Neural cell (in vitro differentiated cells): ENCODE measurements at regions not wholly inside any gene's neighbourhood (a gene's known extent, or its start where the extent isn't known, plus 50 kb on each side); places are given as distances from the start of the nearest gene placed in this dataset.

Experiments
- H2AFZ ChIP-seq: fragments of 200-600, 300-800 bp; sonication (generic), shearing (Covaris generic); 2 replicates; pipeline ENCODE4 v1.6.0; 2014; ENCODE audit warnings: low read depth, mild to moderate bottlenecking, antibody characterized with exemption, low read length, moderate library complexity
- H3F3A ChIP-seq: fragments of 200-600 bp; shearing (Covaris generic); 2 replicates; pipeline ENCODE4 v1.6.1; 2016; ENCODE audit warnings: mild to moderate bottlenecking, moderate library complexity, mixed read lengths, antibody characterized with exemption, low read length; ENCODE audit not compliant: insufficient read depth, poor library complexity, severe bottlenecking
- H3K27ac ChIP-seq: fragments of 200-600, 300-800 bp; sonication (generic), shearing (Covaris generic); 2 replicates; pipeline ENCODE4 v1.5.1; 2014; ENCODE audit warnings: mild to moderate bottlenecking, low read length, moderate library complexity
- H3K27me3 ChIP-seq: fragments of 300-800, 200-600 bp; sonication (generic), shearing (Covaris generic); 2 replicates; pipeline ENCODE4 v1.6.0; 2014; ENCODE audit warnings: mild to moderate bottlenecking, low read depth, low read length, moderate library complexity; ENCODE audit not compliant: insufficient read depth
- H3K36me3 ChIP-seq: fragments of 300-800, 200-600 bp; sonication (generic), shearing (Covaris generic); 2 replicates; pipeline ENCODE4 v1.5.1; 2014; ENCODE audit warnings: mild to moderate bottlenecking, antibody characterized with exemption, low read length, moderate library complexity; ENCODE audit not compliant: insufficient read depth
- H3K4me2 ChIP-seq: fragments of 300-800, 200-600 bp; sonication (generic), shearing (Covaris generic); 2 replicates; pipeline ENCODE4 v1.6.0; 2014; ENCODE audit warnings: mild to moderate bottlenecking, low read length
- H3K4me3 ChIP-seq: fragments of 300-800, 200-600 bp; sonication (generic), shearing (Covaris generic); 2 replicates; pipeline ENCODE4 v1.5.1; 2014; ENCODE audit warnings: mild to moderate bottlenecking, low read length, moderate library complexity
- H3K79me2 ChIP-seq: fragments of 200-600 bp; shearing (Covaris generic); replicated peaks from 2 replicates; pipeline ENCODE4 v1.6.0; 2014; ENCODE audit warnings: mild to moderate bottlenecking, low read length, moderate library complexity; ENCODE audit not compliant: insufficient read depth
- H3K9ac ChIP-seq: fragments of 300-800, 200-600 bp; sonication (generic), shearing (Covaris generic); 2 replicates; pipeline ENCODE4 v1.6.1; 2016; ENCODE audit warnings: mild to moderate bottlenecking, low read length, mixed read lengths
- H3K9me2 ChIP-seq: fragments of 200-600 bp; shearing (Covaris generic); 2 replicates; pipeline ENCODE4 v1.6.1; 2016; ENCODE audit warnings: mild to moderate bottlenecking, low read length, mixed read lengths; ENCODE audit not compliant: insufficient read depth
- H3K9me3 ChIP-seq: fragments of 200-600, 300-800 bp; sonication (generic), shearing (Covaris generic); 2 replicates; pipeline ENCODE4 v1.6.1; 2016; ENCODE audit warnings: mild to moderate bottlenecking, mixed run types, low read length, moderate library complexity, mixed read lengths
- H4K20me1 ChIP-seq: fragments of 200-600 bp; shearing (Covaris generic); 2 replicates; pipeline ENCODE4 v1.6.1; 2016; ENCODE audit warnings: mild to moderate bottlenecking, mixed run types; ENCODE audit not compliant: insufficient read depth
- CTCF ChIP-seq: fragments of 450-650 bp; IDR thresholded peaks from 2 replicates; pipeline ENCODE4 v1.5.1; 2014; ENCODE audit warnings: antibody characterized with exemption, mild to moderate bottlenecking, moderate library complexity; ENCODE audit not compliant: poor library complexity, severe bottlenecking
- EP300 ChIP-seq: fragments of 450-650 bp; conservative IDR thresholded peaks from 2 replicates; pipeline ENCODE4 v1.6.1; 2014; ENCODE audit warnings: antibody characterized with exemption, mild to moderate bottlenecking, moderate library complexity; ENCODE audit not compliant: poor library complexity, severe bottlenecking
- EZH2 ChIP-seq: fragments of 200-600, 300-800 bp; shearing (Covaris generic), sonication (generic); IDR thresholded peaks from 2 replicates; pipeline ENCODE4 v1.6.1; 2014; ENCODE audit warnings: antibody characterized with exemption, low read length, borderline replicate concordance, mild to moderate bottlenecking; ENCODE audit not compliant: insufficient read depth, poor library complexity, severe bottlenecking
- MXI1 ChIP-seq: fragments of 450-650 bp; conservative IDR thresholded peaks from 2 replicates; pipeline ENCODE4 v1.6.1; 2014; ENCODE audit warnings: antibody characterized with exemption, mild to moderate bottlenecking; ENCODE audit not compliant: poor library complexity, severe bottlenecking
- POLR2AphosphoS5 ChIP-seq: IDR thresholded peaks from 2 replicates; pipeline ENCODE4 v1.6.1; 2012
- RAD21 ChIP-seq: fragments of 450-650 bp; conservative IDR thresholded peaks from 2 replicates; pipeline ENCODE4 v1.6.1; 2014; ENCODE audit warnings: antibody characterized with exemption, mild to moderate bottlenecking, moderate library complexity
- REST ChIP-seq: IDR thresholded peaks from 2 replicates; pipeline ENCODE4 v1.6.1; 2012; ENCODE audit warnings: borderline replicate concordance
- SMC3 ChIP-seq: fragments of 450-650 bp; conservative IDR thresholded peaks from 2 replicates; pipeline ENCODE4 v1.6.1; 2014; ENCODE audit warnings: antibody characterized with exemption, mild to moderate bottlenecking, moderate library complexity; ENCODE audit not compliant: poor library complexity
- TAF1 ChIP-seq: IDR thresholded peaks from 2 replicates; pipeline ENCODE4 v1.6.1; 2012; ENCODE audit warnings: low read depth

- H2AFZ ChIP-seq: no peak overlapping the region
- no peaks in the 10 kb centered on the region for H3K9me2 ChIP-seq
- H3K79me2 ChIP-seq: no peaks in the 10 kb centered on the region
- H3F3A ChIP-seq: no peaks in the 10 kb centered on the region
- no peak overlapping the region for H3K4me2 ChIP-seq
- H3K27me3 ChIP-seq: no peaks in the 10 kb centered on the region
- no peaks in the 10 kb centered on the region for H4K20me1 ChIP-seq
- TF ChIP-seq CTCF (no peak), MXI1 (no peak), EP300 (no peak), EZH2 (no peak), TAF1 (no peak), REST (no peak)
- no peaks in the 10 kb centered on the region for H3K36me3 ChIP-seq
- no peak overlapping the region for H3K27ac ChIP-seq
- no peak overlapping the region for H3K4me3 ChIP-seq
- no peaks in the 10 kb centered on the region for H3K9me3 ChIP-seq
- H3K9ac ChIP-seq: no peak overlapping the region
Observed at GRCh38 chr20:37596168-37596567, 68.5 kb upstream of the BLCAP start.

GRCh38 chr20:37593710-37594109 lies 66.0 kb upstream of the BLCAP start:
- Histone ChIP-seq H3K79me2 (no peaks in the 10 kb centered on the region), H3K9me3 (no peaks in the 10 kb centered on the region), H3K27me3 (no peaks in the 10 kb centered on the region), H3F3A (no peaks in the 10 kb centered on the region), H3K9me2 (no peaks in the 10 kb centered on the region), H2AFZ (no peak overlapping the region), H3K4me2 (no peak overlapping the region), H3K27ac (no peak overlapping the region), H3K9ac (no peak overlapping the region), H3K4me3 (no peak overlapping the region), H4K20me1 (no peaks in the 10 kb centered on the region), H3K36me3 (no peaks in the 10 kb centered on the region)
- TF ChIP-seq RAD21 (no peak), CTCF (no peak), EP300 (no peak), REST (no peak), TAF1 (no peak), POLR2AphosphoS5 (no peak), MXI1 (no peak), EZH2 (no peak), SMC3 (no peak)
